Cardiac muscle cell (in vitro differentiated cells and primary cell): ENCODE measurements at regions not wholly inside any gene's neighbourhood (a gene's known extent, or its start where the extent isn't known, plus 50 kb on each side); places are given as distances from the start of the nearest gene placed in this dataset.

ENCODE experiments used
- DNase-seq, 2 donors: peaks; one replicate each; pipeline versions ENCODE4 v3.0.0 to v3.0.0-alpha.2; 2010 to 2017; ENCODE audit warnings: low read depth in 1 of 2, low spot score in 1 of 2
- H3K27ac ChIP-seq: fragments of 200-600 bp; sonication (generic); 2 replicates; pipeline ENCODE4 v1.5.1; 2016
- H3K27me3 ChIP-seq: fragments of 200-600 bp; sonication (generic); 2 replicates; pipeline ENCODE4 v1.6.0; 2016; ENCODE audit warnings: control low read depth
- H3K36me3 ChIP-seq: fragments of 200-600 bp; sonication (generic); 2 replicates; pipeline ENCODE4 v1.5.1; 2016; ENCODE audit warnings: control low read depth
- H3K4me1 ChIP-seq: fragments of 200-600 bp; sonication (generic); 2 replicates; pipeline ENCODE4 v1.8.1; 2017; ENCODE audit warnings: low read depth, mild to moderate bottlenecking, mixed run types
- H3K4me3 ChIP-seq: fragments of 200-600 bp; sonication (generic); 2 replicates; pipeline ENCODE4 v1.5.1; 2016; ENCODE audit warnings: mild to moderate bottlenecking
- H3K9me3 ChIP-seq: fragments of 200-600 bp; sonication (generic); 2 replicates; pipeline ENCODE4 v1.5.1; 2017; ENCODE audit warnings: low read depth, mild to moderate bottlenecking, control low read depth
- TF ChIP-seq, protein P1 (sequence below): IDR thresholded peaks from 2 replicates; pipeline ENCODE4 v1.5.1; 2012; ENCODE audit warnings: low read depth, mild to moderate bottlenecking, low read length

DNA sequence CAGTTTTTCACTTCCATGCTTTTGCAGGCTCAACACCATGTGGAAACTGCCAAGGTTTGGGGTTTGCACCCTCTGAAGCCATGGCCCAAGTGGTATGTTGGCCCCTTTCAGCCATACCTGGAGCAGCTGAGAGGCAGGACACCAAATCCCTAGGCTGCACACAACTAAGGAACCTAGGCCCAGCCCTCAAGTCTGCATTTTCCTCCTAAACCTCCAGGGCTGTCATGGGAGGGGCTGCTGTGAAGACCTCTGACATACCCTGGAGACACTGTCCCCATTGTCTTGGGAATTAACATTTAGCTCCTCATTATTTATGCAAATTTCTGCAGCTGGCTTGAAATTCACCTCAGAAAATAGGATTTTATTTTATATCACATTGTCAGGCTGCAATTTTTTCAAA is 856.1 kb downstream of the TECRL start:
- no peak for DNase-seq
- no peaks in the 10 kb centered on the region for H3K36me3 ChIP-seq
- H3K27ac ChIP-seq: no peak overlapping the region
- H3K27me3 ChIP-seq: no peaks in the 10 kb centered on the region
- no peaks in the 10 kb centered on the region for H3K9me3 ChIP-seq
- H3K4me3 ChIP-seq: no peak overlapping the region
- TF ChIP-seq, protein P1, sequence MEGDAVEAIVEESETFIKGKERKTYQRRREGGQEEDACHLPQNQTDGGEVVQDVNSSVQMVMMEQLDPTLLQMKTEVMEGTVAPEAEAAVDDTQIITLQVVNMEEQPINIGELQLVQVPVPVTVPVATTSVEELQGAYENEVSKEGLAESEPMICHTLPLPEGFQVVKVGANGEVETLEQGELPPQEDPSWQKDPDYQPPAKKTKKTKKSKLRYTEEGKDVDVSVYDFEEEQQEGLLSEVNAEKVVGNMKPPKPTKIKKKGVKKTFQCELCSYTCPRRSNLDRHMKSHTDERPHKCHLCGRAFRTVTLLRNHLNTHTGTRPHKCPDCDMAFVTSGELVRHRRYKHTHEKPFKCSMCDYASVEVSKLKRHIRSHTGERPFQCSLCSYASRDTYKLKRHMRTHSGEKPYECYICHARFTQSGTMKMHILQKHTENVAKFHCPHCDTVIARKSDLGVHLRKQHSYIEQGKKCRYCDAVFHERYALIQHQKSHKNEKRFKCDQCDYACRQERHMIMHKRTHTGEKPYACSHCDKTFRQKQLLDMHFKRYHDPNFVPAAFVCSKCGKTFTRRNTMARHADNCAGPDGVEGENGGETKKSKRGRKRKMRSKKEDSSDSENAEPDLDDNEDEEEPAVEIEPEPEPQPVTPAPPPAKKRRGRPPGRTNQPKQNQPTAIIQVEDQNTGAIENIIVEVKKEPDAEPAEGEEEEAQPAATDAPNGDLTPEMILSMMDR: no peak
- no peaks in the 10 kb centered on the region for H3K4me1 ChIP-seq

DNA sequence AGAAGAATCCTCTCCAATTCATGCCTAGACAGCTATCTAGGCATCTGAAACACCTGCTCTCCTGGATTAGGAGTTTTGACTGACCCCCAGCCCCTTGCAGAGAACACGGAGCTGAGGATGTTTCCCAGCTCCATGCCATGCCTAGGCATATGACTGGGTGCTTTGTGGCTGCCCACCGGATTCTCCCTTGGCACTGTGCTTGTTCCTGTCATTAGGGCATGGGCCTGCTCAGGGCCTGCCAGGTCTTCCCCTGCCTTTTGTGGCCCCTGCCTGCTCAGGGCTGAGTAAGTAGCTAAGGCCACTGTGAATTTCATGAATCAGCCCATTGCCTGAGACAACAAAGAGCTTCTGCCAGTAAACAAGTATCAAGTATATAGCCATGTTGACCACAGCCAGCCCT is 867.4 kb downstream of the TECRL start:
- H3K36me3 ChIP-seq: no peaks in the 10 kb centered on the region
- H3K27me3 ChIP-seq: no peaks in the 10 kb centered on the region
- H3K9me3 ChIP-seq: no peaks in the 10 kb centered on the region
- TF ChIP-seq, protein P1: no peak
- no peak overlapping the region for H3K4me3 ChIP-seq
- DNase-seq: no peak
- H3K4me1 ChIP-seq: no peaks in the 10 kb centered on the region
- no peak overlapping the region for H3K27ac ChIP-seq

DNA sequence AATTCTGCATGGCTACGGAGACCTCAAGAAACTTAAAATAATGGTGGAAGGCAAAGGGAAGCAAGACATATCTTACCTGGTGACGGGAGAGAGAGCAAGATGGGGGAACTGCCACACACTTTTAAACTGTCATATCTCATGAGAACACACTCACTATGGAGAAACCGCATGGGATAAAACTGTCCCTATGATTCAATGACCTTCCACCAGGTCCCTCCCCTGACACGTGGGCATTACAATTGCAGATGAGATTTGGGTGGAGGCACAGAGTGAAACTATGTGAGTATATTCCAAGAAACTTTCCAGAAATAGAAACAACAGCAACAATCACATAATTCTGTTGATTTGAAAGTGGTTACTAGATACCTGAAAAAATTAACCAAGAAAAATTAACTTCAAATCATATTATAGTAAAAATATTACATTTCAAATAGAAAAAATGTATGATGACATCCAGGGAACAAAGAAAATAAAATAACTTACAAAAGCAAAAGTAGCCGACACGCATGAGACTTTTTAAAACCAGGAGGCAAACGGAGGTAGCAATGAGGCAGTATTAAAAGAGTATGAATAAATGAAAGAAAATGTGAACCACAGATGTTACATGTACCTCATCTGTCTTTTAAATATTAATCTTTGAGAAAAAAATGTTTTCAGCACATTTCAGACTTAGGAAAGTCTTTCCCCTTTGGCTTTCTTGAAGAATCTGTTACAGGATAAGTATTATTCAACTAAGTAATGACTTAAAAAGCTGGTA is 879.5 kb downstream of the TECRL start:
- Histone ChIP-seq H3K36me3 (no peaks in the 10 kb centered on the region), H3K9me3 (no peaks in the 10 kb centered on the region), H3K27me3 (no peaks in the 10 kb centered on the region), H3K4me3 (no peak overlapping the region), H3K27ac (no peak overlapping the region), H3K4me1 (peaks cover 6% of the 10 kb centered on the region)
- TF ChIP-seq, protein P1: no peak
- DNase-seq: no peak

DNA sequence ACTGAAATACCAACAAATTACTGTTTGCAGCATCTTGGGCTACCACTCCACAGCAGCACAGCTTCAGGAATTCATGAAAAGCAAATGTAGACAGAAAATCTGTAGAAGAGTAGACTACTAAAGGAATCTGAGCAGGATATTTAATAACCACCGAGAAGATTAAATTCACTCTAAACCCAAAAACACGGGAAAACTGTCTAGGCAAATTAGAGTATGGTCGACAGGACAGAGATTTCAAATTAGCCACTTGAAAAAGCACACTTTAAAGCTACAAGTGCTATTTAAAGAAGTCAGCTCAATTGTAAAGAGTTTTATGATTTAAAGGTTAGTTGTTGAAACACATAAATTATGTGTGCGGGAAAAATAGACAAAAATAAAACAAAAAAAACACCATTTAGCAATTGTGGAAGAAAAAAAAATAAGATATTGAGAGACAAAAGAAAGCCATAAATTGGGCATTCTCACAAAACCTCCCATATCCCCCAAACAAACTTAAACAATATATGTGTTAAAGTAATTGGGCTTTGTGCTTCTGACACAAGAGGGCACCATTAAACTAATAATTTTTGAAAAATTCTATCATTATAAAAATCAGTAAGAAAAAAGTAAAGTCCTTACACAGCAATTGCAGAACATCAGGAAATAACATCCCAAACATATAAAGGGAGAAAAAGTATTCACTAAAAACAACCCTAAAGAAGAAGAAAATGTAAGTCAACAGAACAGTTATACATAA is 880.8 kb downstream of the TECRL start:
- no peak for DNase-seq

DNA sequence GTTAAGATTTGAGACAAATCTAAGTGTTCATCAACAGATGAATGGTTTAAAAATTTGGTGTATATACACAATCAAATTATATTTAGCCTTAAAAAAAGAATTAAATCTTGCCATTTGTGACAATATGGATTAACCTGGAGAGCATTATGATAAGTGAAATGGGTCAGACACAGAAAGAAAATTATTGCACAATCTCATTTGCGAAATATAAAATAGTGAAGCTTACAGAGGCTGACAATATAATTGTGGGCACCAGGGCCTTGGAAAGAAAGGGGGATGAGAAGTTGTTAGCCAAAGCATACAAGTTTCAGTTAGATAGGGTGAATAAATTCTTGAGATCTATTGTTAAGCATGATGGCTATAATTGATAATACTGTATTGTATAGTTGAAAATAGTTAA is 883.0 kb downstream of the TECRL start:
- Histone ChIP-seq H3K4me3 (no peak overlapping the region), H3K9me3 (no peaks in the 10 kb centered on the region), H3K27me3 (no peaks in the 10 kb centered on the region), H3K4me1 (peaks cover 6% of the 10 kb centered on the region), H3K27ac (no peak overlapping the region), H3K36me3 (no peaks in the 10 kb centered on the region)
- no peak for DNase-seq
- TF ChIP-seq, protein P1: no peak

More for the DNA sequence above, 880.8 kb downstream of the TECRL start:
- no peak overlapping the region for H3K27ac ChIP-seq
- no peaks in the 10 kb centered on the region for H3K9me3 ChIP-seq
- H3K4me1 ChIP-seq: peaks cover 6% of the 10 kb centered on the region
- no peak overlapping the region for H3K4me3 ChIP-seq
- H3K27me3 ChIP-seq: no peaks in the 10 kb centered on the region
- H3K36me3 ChIP-seq: no peaks in the 10 kb centered on the region
- TF ChIP-seq, protein P1: no peak
